ENCODE measurements at regions not wholly inside any gene's neighbourhood (a gene's known extent, or its start where the extent isn't known, plus 50 kb on each side); places are given as distances from the start of the nearest gene placed in this dataset.
"Not testable (repeated sequence)": the region's sequence is repeated elsewhere in the genome, so short reads cannot be mapped to it uniquely, and the experiment has no call there.

DNA sequence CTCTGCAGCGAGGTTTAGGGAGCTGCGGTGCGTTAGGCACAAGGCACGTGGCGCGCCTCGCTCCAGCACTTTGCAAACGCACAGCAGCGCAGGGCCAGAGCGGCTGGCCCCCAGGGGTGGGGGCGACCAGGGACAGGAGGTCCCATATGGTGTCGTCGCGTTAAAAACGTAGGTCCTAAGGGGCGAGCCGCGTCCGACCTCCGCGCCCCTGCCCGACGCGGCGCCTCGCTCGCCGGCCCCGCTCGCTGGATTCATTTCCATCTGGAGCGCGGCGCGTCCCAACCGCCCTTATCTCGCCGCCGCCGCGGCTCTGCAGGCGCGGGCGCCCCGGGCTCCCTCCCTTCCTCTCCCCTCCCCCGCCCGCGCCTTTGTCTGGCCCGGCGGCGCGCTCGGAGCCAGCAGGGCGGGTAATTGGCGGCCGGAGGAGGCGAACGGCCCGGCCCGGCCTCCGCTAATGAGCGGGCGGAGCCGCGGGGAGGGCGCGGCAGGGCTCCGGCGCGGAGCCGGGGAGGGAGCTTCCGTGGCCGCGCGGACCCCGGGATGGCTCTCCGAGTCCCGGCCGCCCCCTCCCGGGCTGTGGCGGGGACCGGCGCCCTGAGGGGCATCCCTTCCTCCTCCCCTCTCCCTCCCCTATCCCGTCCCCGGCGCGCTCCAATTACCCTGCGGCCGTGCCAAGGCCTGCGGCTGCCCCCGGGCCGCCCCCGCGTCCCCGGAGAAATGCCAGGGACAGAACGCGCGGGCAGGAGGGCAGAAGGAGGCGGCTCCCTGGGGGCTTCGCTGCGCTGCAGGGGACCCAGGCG lies 409.0 kb downstream of the BCOR start:
- DNase-seq = no peak

GRCh38 chrX:39689376-39690104 lies 408.2 kb downstream of the BCOR start:
- DNase-seq = no peak

DNA sequence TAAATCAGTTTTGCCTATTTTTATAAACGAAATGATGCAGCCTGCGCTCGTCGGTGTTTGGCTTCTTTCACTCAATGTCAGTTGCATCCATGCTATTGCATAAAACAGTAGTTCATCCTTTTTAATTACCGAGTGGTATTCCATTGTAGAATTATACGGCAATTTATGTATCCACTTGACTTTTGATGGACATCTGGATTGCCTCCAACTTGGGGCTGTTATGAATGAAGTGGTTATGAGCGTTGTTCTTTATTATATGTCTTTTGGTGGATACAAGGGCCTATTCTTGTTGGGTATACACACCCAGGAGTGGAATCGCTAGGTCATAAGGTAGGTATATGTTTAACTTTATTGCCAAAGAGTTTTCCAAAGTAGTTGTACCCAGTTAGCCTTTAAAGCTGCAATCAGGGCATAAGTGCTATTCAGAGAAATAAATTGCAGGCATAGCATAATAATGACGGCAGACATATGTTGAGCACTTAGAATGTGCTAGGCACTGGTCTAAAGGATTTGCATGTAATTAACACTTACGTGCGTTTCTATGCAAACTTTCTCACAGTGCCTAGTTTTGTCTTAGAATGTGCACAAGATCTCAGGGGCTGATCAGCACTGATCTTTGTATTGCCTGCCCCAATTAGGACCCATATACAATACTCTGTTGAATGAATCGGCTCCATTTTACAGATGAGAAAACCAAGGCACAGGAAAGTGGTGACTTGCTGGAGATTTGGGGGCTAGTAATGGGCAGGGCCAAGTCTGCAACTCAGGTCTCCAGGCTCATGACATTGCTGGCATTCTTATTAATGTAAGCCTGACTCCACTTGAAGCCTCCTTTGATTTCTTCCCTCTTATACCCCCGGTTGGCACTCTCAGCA lies 407.0 kb downstream of the BCOR start:
- no peak for DNase-seq

DNA sequence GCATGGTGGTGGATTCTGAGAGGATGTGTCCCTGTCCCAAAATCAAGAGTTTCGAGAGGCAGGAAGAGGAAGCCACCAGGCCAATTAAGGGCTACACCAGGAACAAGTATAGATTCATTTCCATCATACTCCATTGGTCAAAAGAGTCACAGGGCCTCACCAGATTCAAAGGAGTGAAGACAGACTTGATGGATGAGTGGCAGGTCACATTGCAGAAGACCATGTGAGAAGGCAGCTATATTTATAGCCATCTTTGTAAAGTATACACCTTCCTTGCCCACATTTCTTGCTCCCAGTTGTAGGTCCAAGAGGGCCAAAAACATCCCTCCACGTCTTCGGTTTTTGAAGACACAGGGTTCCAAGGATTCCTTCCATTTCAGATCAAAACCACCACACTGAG lies 406.0 kb downstream of the BCOR start:
- DNase-seq = no peak

DNA sequence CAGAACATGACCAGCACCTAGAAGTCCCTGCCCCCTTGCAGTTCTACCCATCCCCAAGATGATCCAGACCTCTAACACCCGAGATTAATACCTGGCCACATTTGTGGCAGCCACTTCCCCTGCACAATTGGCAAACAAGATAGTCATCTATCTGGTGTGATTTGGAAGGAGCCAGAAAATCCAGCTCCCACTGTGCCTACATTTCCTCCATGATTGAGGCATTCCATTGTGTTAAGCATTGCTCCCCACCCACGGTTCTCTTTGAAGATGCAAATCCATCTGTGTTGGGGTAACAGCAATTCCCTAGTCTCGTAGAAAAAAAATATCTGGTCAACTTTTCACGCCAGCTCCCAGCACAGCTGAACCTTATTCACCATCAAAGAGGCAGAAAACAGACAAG lies 405.0 kb downstream of the BCOR start:
- DNase-seq = no peak

DNA sequence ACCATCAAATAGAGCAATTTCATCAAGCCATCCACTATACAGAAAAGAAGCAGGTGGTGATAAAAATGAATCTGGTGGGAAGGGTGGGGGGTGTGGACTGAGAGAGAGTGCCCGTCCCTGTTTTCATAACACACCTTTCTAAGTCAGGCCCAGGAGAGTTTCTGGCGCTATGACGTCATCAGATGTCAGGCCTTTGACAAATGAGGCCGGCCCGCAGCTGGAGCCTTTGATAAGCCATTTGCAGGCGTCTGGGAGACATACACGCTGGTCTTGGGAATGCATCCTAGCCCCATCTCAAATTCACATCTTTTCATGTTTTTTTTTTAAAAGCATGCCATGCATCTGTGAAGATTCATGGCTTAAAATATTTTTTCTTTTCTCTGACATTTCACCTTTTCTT lies 404.5 kb downstream of the BCOR start:
- DNase-seq = no peak

DNA sequence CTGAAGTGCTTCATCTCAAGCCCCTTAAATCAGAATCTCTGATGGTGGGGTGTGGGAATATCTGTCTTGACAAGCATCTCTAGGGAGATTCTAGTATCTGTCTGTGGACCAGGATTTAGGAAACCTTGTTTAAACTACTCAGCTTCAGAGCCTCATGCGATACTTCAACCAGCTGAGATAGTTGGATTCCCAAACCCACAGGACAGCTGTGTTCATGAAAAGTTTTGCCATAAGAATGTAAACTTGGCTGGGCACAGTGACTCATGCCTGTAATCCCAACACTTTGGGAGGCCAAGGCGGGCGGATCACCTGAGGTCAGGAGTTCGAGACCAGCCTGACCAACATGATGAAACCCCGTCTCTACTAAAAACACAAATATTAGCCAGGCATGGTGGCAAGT lies 395.1 kb downstream of the BCOR start:
- not testable (repeated sequence) for DNase-seq

GRCh38 chrX:39703307-39703706 lies 394.5 kb downstream of the BCOR start:
- no peak for DNase-seq

GRCh38 chrX:39704590-39704989 lies 393.2 kb downstream of the BCOR start:
- DNase-seq = no peak

DNA sequence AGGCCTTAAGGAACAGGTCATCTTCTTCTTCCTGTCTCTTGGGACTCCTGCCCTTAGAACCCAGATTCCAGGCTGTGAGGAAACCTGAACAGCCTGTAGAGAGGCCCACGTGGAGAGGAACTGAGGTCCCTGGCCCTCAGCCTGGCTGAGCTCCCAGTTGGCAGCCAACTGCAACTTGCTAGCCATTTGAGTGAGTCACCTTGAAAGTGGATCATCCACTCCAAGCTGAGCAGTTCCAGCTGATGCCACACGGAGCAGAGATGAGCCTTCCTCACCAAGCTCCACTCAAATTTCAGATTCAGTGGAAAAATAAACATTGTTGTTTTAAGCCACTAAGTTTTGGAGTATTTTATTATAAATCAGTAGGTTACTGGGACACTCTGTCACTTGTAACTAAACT lies 392.5 kb downstream of the BCOR start:
- DNase-seq = no peak

GRCh38 chrX:39709364-39709763 lies 388.4 kb downstream of the BCOR start:
- DNase-seq = no peak

DNA sequence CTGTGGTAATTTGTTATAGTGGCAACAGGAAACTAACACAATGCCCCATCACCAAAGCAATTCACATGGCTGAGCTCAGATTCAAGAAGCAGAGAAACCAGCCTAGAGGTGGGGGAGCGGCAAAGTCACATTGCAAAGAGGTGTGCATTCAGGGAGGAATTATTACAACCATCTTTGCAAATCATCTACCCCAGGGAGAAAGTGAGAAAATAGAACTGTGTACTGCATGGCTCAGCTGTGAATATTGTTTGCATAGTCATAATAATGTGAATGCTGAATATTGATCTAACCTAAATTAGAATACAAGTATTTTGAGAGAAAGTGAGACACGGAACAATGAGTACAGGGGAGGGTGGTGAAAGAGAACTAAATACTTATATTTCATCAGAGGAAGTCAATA lies 387.9 kb downstream of the BCOR start:
- no peak for DNase-seq

DNA sequence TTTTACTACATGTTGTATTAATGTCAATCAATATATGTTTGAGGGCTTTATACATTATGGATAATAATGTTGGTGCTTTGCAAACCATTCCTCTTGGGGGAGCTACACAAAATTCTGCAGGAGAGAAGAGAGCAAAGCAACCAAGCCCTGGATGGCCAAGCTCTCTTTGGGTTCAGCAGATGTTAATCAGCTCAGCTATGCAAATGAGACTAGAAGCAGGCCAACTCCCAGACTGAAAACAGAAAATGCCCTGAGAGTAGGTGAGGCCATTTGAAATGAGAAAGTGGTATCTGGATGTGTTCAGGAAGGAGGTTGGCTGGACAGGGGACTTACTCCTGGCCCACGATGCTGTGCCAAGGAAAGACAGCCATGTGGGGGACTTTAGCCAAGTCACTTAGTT lies 387.0 kb downstream of the BCOR start:
- no peak for DNase-seq

- DNase-seq = no peak
These were observed 383.3 kb downstream of the BCOR start for GRCh38 chrX:39714471-39714870.

DNA sequence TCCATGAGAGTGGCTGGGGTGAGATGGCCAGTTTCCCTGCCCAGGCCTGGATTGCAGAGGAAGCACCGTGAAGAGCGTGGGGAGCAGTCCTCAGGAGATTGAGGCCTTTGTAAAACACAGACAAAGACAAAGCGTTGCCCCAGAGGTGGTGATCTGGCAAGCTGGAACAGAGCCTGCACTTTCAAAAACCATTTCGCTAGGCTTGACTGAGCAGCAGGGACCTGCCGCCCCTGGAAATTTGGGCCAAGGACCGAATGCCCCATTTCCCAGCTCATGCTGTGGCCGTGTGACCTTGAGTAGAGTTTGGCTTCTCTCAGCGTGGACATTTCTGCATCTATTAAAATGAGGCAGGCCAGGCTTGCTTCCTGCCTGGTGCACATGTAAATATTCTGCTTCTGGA lies 381.4 kb downstream of the BCOR start:
- DNase-seq = no peak

DNA sequence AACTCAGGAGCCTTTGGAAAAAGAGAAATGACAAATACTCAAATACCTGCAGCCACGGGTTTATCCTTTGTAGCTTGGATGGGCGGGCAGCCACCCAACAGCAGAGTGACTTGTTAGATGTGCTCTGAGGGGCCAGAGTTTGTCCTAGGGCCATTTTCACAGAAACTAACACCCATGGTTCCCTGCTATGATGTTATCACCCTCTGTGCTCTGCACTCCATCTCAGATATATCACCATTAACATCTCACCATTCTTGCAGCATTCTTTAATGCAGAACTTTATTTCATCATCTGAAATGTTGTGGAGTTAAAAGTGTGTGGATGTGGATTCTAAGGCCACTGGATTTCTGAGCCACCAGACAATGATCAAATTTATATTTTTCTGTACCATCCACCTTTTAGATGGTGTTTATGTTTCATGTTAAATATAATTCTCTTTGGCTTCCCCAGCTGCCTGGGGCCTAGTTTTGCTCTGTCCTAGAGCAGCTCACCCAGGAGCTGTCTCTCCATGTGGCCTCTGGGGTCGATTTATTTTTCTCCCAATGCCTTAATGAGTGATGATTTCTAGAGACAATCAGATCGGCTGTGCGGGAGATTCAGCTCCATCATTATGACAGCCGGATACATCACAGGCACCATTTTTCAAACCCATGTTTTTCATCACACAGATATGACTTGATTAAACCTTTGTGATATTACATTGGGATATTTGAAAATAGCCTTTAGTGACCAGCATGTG lies 380.8 kb downstream of the BCOR start:
- no peak for DNase-seq

DNA sequence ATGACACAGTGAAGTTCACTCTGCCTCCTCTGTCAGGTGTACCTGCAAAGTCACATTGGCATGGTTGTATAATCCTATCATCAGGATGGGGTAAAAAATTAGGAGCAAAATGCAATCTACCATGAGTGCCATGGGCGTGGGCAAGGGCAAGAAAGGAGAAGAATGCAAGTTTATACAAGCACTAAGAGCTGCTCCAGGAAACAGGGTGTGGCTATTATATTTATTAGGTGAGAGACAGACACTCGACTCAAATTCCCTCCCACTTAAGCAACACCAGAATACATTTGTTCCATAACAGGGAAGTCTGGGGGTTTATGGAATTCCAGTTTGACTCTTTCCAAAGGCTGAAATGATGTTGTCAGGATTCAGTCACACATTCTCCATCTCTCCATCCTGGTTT lies 378.8 kb downstream of the BCOR start:
- DNase-seq = no peak

GRCh38 chrX:39720945-39721344 lies 376.8 kb downstream of the BCOR start:
- no peak for DNase-seq

DNA sequence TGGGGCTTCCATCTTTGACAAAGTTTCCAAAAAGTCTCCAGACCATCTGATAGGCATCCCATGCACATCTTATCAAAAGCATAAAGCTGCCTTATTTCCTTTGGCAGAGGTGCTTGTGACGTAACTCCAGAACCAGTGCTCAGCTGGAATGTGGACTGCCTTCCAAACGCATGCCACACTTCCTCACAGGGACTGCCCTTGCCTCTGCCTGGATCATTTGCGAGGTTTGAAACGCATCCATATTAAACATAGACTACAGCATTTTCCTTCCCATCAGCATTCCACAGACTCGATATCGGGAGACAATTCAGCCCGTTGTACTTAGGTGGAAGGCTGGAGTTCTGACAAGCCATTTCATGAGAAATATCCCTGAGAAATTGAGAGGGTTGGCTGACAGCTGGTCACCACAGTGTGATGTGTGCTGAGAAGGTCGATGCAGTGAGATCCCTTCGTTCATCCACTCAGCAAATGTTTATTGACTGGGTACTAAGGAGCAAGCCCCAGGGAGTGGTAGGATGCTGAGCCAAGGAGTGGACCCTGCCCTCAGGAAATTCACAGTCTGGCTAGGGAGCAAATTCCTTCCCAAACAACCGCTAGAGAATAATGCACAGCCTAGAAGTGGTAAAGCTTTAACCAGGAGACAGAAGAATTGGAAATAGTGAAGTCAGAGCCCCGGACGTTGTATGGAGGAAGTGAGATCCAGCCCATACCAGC lies 376.0 kb downstream of the BCOR start:
- no peak for DNase-seq

DNA sequence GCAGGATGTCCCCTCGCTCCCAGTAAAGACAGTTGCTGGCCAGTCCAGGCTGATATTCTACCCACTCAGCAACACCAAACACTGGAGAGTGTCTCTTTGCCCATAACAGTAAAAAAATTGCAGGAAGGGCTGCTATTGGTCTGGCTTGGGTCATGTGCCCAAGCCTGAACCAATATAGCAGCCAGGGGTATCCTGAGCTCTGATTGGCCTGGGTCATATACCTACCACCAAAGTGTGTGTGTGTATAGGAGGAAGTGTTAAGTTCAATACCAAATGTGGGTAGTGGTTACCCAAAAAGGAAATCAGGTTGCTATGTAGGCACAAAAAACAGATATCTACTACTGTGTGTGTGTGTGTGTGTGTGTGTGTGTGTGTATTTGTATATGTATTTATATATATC lies 373.2 kb downstream of the BCOR start:
- DNase-seq = peak; percentile 27

DNA sequence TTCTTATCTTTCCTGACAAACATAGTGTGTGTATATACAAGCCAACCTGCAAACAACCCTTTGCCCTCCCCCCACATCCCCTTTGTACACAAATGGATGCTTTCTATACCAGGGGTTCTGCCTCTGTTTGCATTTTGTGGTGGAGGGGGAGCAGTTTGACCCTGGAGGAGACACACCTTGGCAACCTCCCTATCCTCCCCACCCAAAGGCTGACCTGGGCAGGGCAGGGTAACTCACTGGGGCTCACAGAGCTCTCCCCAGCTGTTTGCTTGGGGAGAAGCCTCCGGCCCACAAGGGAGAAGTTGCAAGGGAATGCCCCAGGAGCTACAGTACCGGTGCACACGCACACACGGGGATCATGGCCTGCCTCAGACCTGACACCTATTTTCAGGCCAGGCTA lies 372.6 kb downstream of the BCOR start:
- DNase-seq = no peak
